HG03095 (cell line): ENCODE measurements at regions not wholly inside any gene's neighbourhood (a gene's known extent, or its start where the extent isn't known, plus 50 kb on each side); places are given as distances from the start of the nearest gene placed in this dataset.

Experiments
- ATAC-seq: cut with Tn5 transposase; IDR thresholded peaks from one replicate; pipeline ENCODE4 v1.9.1; 2021; ENCODE audit warnings: moderate library complexity; ENCODE audit not compliant: unreplicated experiment

GRCh38 chr7:32191305-32191704 is 121.1 kb upstream of the PDE1C start:
- no peak for ATAC-seq

GRCh38 chr7:32179567-32179966 is 109.4 kb upstream of the PDE1C start:
- no peak for ATAC-seq

- ATAC-seq: no peak
Observed at GRCh38 chr7:32178677-32179366, 108.6 kb upstream of the PDE1C start.

- ATAC-seq: no peak
Observed at GRCh38 chr7:32177232-32177631, 107.0 kb upstream of the PDE1C start.

DNA sequence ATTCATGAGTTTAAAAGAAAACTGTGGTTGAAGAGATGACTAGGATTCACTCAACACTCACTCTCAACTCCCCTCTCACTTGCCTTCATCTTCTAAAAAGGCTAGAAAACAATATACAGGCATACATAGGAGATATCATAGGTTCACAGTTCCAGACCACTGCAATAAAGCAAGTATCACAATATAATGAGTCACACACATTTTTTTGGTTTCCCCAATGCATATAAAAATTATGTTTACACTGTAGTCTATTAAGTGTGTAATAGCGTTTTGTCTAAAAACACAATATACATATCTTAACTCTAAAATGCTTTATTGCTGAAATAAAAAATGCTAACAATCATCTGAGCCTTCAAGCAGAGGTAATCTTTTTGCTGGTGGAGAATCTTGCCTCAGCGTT is 104.9 kb upstream of the PDE1C start:
- ATAC-seq: no peak

DNA sequence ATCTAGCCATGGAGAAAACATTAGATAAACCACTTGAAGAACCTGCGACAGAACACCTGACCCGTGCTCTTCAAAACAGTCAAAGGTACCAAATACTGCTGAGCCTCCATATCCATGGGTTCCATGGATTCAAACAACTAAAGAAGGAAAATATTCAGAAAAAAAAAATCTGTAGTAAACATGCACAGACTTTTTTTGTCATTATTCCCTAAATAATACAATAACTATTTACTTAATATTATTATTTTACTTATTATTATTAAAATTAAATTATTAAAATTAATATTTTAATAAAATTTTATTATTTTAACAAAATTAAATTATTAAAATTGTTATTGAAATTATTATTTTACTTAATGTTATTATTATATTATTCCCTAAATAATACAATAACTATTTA is 101.0 kb upstream of the PDE1C start:
- ATAC-seq: no peak

DNA sequence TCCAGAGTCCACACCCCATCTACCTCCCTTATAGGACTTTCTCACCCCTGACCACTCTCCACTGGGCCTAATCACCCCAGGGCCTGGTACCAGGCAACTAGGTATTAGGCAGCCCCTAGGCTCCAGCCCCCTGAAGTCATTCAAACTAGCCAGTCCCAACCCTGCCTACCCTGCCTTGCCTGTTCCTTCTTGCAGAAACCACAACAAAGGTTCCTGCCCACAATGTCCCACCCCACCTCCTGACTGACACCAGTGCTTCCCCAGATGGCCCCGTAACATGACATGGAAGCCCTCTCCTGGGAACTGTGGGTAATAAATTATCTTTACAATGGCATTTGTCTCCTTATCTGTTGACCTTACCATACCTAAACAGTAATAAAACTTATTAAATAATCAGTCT is 100.6 kb upstream of the PDE1C start:
- ATAC-seq: no peak

DNA sequence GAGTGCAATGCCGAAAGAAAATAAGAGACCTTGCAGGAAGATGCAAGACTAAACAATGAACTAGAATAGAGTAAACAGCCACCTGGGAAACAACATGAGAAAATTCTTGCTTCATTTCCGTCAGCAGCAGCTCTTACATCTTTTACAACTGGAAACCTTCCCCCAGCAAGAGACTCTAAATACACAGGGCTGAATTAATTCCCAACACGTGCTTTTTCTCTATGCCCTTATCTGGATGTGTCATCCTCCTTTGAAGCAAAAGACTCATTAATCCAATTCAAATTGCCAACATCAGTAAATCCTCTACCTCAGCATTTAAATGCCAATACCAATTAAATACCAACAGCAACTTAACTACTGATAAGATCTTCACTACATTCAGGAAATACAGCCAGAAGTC is 99.0 kb upstream of the PDE1C start:
- no peak for ATAC-seq

- ATAC-seq: no peak
Observed at GRCh38 chr7:32167815-32168214, 97.6 kb upstream of the PDE1C start.

- ATAC-seq: no peak
Observed at GRCh38 chr7:32167256-32167655, 97.0 kb upstream of the PDE1C start.

DNA sequence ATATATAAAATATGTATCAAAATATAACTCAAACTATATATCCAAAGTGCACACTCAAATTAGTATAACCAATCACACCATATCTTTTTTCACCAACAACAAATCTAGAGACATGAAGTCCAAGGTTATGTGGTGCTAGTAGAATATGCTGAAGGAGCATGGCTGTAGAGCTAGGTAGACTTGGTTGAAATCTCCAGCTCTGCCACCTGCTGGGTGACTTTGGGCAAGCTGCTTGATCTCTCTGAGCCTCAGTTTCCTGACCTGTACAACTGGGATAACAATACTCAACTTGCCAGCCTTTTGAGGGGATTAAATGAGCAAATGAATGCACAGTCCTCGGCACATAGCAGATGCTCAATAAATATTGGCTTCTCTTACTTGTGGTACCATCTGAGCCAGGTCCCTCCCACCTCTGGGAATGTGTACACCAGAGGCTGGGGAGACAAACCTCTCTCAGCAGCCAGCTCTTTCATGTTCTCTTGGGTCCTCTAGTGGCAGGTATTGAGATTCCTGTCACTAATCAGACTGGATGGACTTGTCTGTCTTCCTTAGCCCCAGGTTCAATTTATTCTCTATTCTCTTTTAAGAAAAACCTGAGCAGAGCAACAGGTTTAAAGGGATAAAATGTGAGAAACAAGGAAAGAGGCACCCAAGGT is 94.3 kb upstream of the PDE1C start:
- ATAC-seq: no peak

- ATAC-seq: no peak
Observed at GRCh38 chr7:32163896-32164295, 93.7 kb upstream of the PDE1C start.

DNA sequence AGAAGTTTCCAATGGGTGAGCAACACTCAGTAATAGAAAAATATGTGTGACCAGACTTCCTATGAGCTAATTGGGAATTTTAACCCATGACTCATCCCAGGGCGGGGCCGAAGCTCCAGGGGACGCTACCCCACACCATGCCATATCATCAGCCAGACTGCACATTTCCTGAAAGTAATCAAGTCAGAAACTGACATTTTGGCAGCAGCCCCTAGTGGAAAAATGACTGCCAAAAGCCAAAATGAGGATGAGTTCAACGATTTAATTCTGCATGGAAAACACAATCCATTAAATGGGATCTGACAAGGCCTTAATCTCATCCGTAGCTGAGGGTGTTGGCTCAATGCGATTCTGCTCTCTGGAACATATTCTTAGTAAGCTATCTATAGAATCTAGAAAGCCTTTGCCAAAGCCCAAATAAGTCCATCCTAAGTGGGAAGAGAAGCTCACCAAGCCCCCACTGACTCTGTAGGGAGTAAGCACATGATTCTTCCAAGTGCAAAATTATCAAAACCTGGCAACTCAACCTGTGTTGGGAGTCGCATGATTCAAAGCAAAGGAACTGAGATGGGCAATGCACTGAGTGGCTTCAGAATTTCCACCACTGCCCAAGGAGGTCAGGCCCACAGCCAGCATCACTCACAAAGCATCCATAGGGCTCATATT is 93.1 kb upstream of the PDE1C start:
- ATAC-seq: no peak

DNA sequence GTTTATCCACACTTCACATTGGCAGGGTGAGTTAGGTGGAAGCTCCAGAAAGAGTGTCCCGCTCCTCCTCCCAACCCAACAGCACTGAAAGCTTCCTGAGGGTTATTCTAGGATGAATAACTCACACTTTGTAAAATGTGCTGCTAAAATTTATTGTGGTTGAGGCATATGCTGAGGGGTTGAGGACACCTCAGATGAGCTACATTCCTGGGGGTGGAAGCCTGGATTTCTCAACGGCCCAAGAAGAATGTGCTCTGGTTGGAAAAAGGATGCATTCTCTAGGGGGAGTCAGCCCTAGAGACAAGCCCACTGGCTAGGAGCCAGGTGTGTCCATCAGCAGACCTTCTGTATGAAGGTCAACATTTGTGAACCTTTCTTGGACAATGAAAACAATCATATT is 91.5 kb upstream of the PDE1C start:
- ATAC-seq: no peak

GRCh38 chr7:32158751-32159745 is 88.8 kb upstream of the PDE1C start:
- no peak for ATAC-seq

DNA sequence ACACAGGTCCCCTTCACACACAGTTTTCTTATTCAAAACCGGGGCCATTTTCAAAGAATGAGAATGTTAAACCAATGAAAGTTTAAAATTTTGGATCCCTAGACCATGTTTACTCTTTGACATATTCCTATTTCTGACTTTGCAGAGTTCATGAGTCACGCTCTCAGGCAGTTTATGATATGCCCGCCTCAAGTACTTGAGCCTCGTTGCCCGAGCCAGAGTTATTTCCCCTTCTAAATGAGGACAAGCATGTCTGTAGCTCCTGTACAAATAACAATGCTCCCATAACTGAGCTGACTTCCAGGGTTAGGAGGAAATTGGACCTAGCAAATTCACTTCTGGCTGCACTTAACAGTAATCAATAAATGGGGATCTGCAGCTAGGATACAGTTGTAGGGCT is 87.9 kb upstream of the PDE1C start:
- no peak for ATAC-seq

DNA sequence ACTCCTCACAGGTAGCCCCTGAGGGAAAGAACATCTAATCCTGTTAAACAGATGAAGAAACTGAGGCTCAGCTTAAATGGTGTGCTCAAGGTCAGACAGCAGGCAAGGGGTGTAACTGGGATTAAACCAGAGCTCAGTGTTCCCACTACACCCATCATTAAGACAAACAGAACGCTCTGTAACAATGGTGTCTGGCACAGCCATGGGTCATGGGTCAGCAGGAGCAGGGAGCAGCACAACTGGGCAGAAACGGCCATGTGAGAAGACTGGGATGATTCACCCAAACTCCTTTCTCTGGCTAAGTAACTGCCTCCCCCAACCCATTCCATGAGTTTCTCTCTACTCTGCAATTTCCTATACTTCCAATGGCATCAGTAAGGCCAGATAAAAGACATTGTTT is 85.5 kb upstream of the PDE1C start:
- no peak for ATAC-seq

- ATAC-seq: no peak
Observed at GRCh38 chr7:32154797-32155196, 84.6 kb upstream of the PDE1C start.

DNA sequence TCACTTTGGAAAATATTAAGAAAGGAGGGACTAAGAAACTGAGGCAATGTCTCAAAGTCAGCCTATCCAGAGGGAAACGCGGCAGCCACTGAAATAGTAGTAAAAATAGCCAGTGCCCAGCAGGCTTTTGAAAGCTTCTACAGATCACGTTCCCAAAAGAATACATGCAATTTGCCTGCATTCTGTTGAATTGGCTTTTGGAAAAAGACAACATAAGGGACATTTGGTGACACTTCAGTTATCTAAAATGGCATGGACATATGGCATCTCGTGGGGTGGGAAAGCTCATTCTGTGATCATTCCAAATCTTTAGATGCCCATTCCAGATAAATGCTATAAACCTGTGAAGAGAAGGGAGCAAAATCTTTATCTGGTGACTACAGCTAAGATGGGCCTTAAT is 82.8 kb upstream of the PDE1C start:
- ATAC-seq: no peak

DNA sequence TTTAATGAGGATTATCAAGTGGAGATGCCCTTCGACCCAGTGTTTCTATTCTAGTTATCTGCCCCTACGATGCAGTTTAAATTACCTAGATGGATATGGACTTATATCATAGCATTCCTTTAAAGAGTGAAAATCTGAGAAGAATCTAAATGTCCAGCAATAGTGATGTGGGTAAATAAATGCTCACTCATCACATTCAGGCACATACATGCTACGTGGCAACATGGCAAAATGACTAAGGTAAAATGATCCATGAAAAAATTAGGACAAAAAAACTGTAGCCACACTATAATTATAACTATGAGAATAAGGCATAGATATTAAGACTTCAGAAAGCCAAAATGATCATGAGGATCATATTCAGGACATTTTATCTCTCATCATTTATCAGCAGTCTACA is 82.4 kb upstream of the PDE1C start:
- ATAC-seq: no peak

DNA sequence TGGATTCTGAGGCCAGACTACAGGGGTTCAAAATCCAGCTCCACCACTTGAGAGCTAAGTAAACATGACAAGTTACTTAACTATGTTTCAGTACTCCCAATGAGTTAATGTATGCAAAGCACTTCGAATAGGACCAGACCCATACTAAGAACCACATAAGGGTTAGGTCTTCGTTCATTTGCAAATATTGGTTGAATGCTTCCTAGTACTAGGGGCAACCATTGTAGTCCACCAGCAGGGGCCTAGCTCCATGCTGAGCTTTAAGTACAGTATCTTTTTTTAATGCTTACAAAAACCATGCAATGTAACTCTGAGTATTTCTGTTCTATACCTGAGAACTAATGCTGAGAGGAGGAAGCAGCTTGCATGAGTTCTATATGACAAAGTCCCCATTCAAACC is 80.4 kb upstream of the PDE1C start:
- ATAC-seq: no peak
